ENCODE measurements at regions not wholly inside any gene's neighbourhood (a gene's known extent, or its start where the extent isn't known, plus 50 kb on each side); places are given as distances from the start of the nearest gene placed in this dataset.

- Histone ChIP-seq H3K79me2 (ENCODE audit: insufficient read depth) (no peaks in the 10 kb centered on the region), H3K4me3 (ENCODE audit: low read depth in 2 of 2, low read length in 1 of 2) (no peak overlapping the region), H3K9me2 (no peaks in the 10 kb centered on the region), H4K20me1 (ENCODE audit: insufficient read depth) (no peaks in the 10 kb centered on the region), H3K9me3 (no peaks in the 10 kb centered on the region), H3K27me3 (ENCODE audit: insufficient read depth) (no peaks in the 10 kb centered on the region), H3K36me3 (replicated peaks in 1 of 2; ENCODE audit: control insufficient read depth in 1 of 2, insufficient read depth in 2 of 2, low read length in 1 of 2) (no peaks in the 10 kb centered on the region), H3K4me2 (no peak overlapping the region), H3F3A (replicated peaks; ENCODE audit: insufficient read depth) (no peaks in the 10 kb centered on the region), H2AFZ (ENCODE audit: low read depth) (no peak overlapping the region), H3K27ac (ENCODE audit: low read depth in 2 of 2, low read length in 1 of 2) (no peak overlapping the region), H3K9ac (no peak overlapping the region), H3K4me1 (ENCODE audit: control insufficient read depth in 1 of 2, insufficient read depth in 2 of 2, low read depth in 1 of 2, low read length in 1 of 2) (peaks cover 0 to 4% of the 10 kb centered on the region in 2 experiments; a peak in 1 of 4 replicates)
- ChIA-PET POLR2A (no interaction called here), CTCF (interaction anchor here (0.8 kb wide), 2 partner anchors 13 to 116 kb away, joined by 3 read pairs; no protein-coding TSS in a partner anchor)
- TF ChIP-seq ZBTB33 (IDR thresholded peaks at IDR 0.05; ENCODE audit: borderline replicate concordance, low read depth) (no peak), NFIC (IDR thresholded peaks at IDR 0.05; ENCODE audit: borderline replicate concordance) (no peak), CTCF (IDR thresholded peaks at IDR 0.05) (no peak), TEAD4 (IDR thresholded peaks at IDR 0.05; ENCODE audit: borderline replicate concordance, insufficient read depth) (no peak), REST (IDR thresholded peaks at IDR 0.05; ENCODE audit: low read depth, low read length) (no peak), EZH2phosphoT487 (IDR thresholded peaks at IDR 0.05; ENCODE audit: borderline replicate concordance, low read depth) (no peak), CHD2 (IDR thresholded peaks at IDR 0.05; ENCODE audit: low read length, partially characterized antibody) (no peak)
- 53% methylated on average over 20 of the region's 20 CpGs for WGBS (ENCODE audit: low lambda C conversion rate)
- DNase-seq: no peak
Observed at GRCh38 chr1:37318490-37318889, 155.9 kb upstream of the ZC3H12A start.

GRCh38 chr1:37319284-37319683 lies 155.1 kb upstream of the ZC3H12A start:
- DNase-seq: no peak
- no peak overlapping the region for H2AFZ ChIP-seq (ENCODE audit: low read depth)
- H3K9ac ChIP-seq: no peak overlapping the region
- ChIA-PET CTCF (no interaction called here), POLR2A (no interaction called here)
- H3K4me3 ChIP-seq (ENCODE audit: low read depth in 2 of 2, low read length in 1 of 2): no peak overlapping the region
- no peaks in the 10 kb centered on the region for H4K20me1 ChIP-seq (ENCODE audit: insufficient read depth)
- H3K9me2 ChIP-seq: no peaks in the 10 kb centered on the region
- H3K4me1 ChIP-seq (ENCODE audit: control insufficient read depth in 1 of 2, insufficient read depth in 2 of 2, low read depth in 1 of 2, low read length in 1 of 2): peaks cover 0 to 4% of the 10 kb centered on the region in 2 experiments; a peak in 1 of 4 replicates
- no peaks in the 10 kb centered on the region for H3K36me3 ChIP-seq (replicated peaks in 1 of 2; ENCODE audit: control insufficient read depth in 1 of 2, insufficient read depth in 2 of 2, low read length in 1 of 2)
- H3K79me2 ChIP-seq (ENCODE audit: insufficient read depth): no peaks in the 10 kb centered on the region
- WGBS (ENCODE audit: low lambda C conversion rate): 56% methylated on average over 4 of the region's 5 CpGs
- no peak overlapping the region for H3K4me2 ChIP-seq
- no peaks in the 10 kb centered on the region for H3K27me3 ChIP-seq (ENCODE audit: insufficient read depth)
- no peak overlapping the region for H3K27ac ChIP-seq (ENCODE audit: low read depth in 2 of 2, low read length in 1 of 2)
- no peaks in the 10 kb centered on the region for H3F3A ChIP-seq (replicated peaks; ENCODE audit: insufficient read depth)
- no peaks in the 10 kb centered on the region for H3K9me3 ChIP-seq
- TF ChIP-seq YY1 (IDR thresholded peaks at IDR 0.05; ENCODE audit: low read depth): no peak
- no peak for TF ChIP-seq RCOR1 (IDR thresholded peaks at IDR 0.05; ENCODE audit: low read length)
- TF ChIP-seq FOXM1 (IDR thresholded peaks at IDR 0.05; ENCODE audit: low read depth): no peak
- TF ChIP-seq GATA2 (CRISPR knock-in tag; IDR thresholded peaks at IDR 0.05): no peak
- no peak for TF ChIP-seq RXRA (IDR thresholded peaks at IDR 0.05; ENCODE audit: borderline replicate concordance, low read depth)
- no peak for TF ChIP-seq CTCF (IDR thresholded peaks at IDR 0.05)
- no peak for TF ChIP-seq JUND (IDR thresholded peaks at IDR 0.05)
- TF ChIP-seq EP300 (IDR thresholded peaks at IDR 0.05; ENCODE audit: borderline replicate concordance in 1 of 2, low read depth in 1 of 2, low read length in 1 of 2): no peak
- no peak for TF ChIP-seq USF1 (IDR thresholded peaks at IDR 0.05; ENCODE audit: borderline replicate concordance, low read depth)
- TF ChIP-seq NFIC (IDR thresholded peaks at IDR 0.05; ENCODE audit: borderline replicate concordance): no peak
- no peak for TF ChIP-seq MAX (IDR thresholded peaks at IDR 0.05; ENCODE audit: low read depth)
- no peak for TF ChIP-seq FOSL2 (IDR thresholded peaks at IDR 0.05; ENCODE audit: borderline replicate concordance, low read depth)

Measured in SK-N-SH (cell line).